Panc1 (cell line): ENCODE measurements at regions not wholly inside any gene's neighbourhood (a gene's known extent, or its start where the extent isn't known, plus 50 kb on each side); places are given as distances from the start of the nearest gene placed in this dataset.
A peak's percentile ranks its signal among the peaks of the same experiment; 100 is the strongest.

ENCODE experiments used
- ATAC-seq: fragments of 200-7000 bp; cut with Tn5 transposase; 2 replicates; pipeline ENCODE4 v1.9.1; 2020; ENCODE audit warnings: mild to moderate bottlenecking, moderate library complexity
- BruUV-seq: library from RNA; stranded (reverse); fragments of 400-500 nt; replicated peaks from 2 replicates; lab custom pipeline; 2021; lab: Mats Ljungman, UMichigan
- CTCF ChIA-PET: fragments of 300-600 bp; sonication (Branson Sonifier 250); formaldehyde crosslinking; loops from one replicate; lab custom pipeline; 2022; ENCODE audit warnings: antibody characterized with exemption; lab: Charles Lee
- POLR2A ChIA-PET: fragments of 300-600 bp; sonication (Branson Sonifier 250); formaldehyde crosslinking; loops from one replicate; lab custom pipeline; 2022; ENCODE audit warnings: antibody characterized with exemption; lab: Charles Lee
- DNase-seq: peaks from one replicate; pipeline ENCODE4 v3.0.0-alpha.2; 2010; ENCODE audit warnings: low read depth, low spot score
- H3K27ac ChIP-seq: 2 replicates; pipeline ENCODE4 v1.5.1; 2011; ENCODE audit warnings: mild to moderate bottlenecking, low read length, inconsistent platforms
- H3K27me3 ChIP-seq: fragments of 200-500 bp; sonication (Bioruptor generic); 2 replicates; pipeline ENCODE4 v1.6.0; 2014; ENCODE audit warnings: low read length, inconsistent platforms; ENCODE audit not compliant: control insufficient read depth, insufficient read depth
- H3K36me3 ChIP-seq: fragments of 200-500 bp; sonication (Bioruptor generic); 2 replicates; pipeline ENCODE4 v1.5.1; 2014; ENCODE audit warnings: inconsistent platforms, mild to moderate bottlenecking, low read length, moderate library complexity; ENCODE audit not compliant: control insufficient read depth, insufficient read depth
- H3K4me1 ChIP-seq: 2 replicates; pipeline ENCODE4 v1.5.1; 2011; ENCODE audit warnings: inconsistent platforms, mild to moderate bottlenecking, low read length, moderate library complexity; ENCODE audit not compliant: control insufficient read depth, insufficient read depth
- H3K4me3 ChIP-seq, 2 experiments: 2 replicates each; pipeline ENCODE4 v1.5.1; 2011 to 2012; ENCODE audit warnings: low read depth in 2 of 2, low read length in 2 of 2, mild to moderate bottlenecking in 2 of 2, inconsistent platforms in 1 of 2, moderate library complexity in 1 of 2
- H3K9me3 ChIP-seq: fragments of 200-500 bp; sonication (Bioruptor generic); 2 replicates; pipeline ENCODE4 v1.5.1; 2014; ENCODE audit warnings: low read depth, mild to moderate bottlenecking, inconsistent platforms, low read length, moderate library complexity; ENCODE audit not compliant: control insufficient read depth, insufficient read depth
- CTCF ChIP-seq: fragments of 450-650 bp; IDR thresholded peaks from 2 replicates; pipeline ENCODE4 v1.5.1; 2017; ENCODE audit warnings: mild to moderate bottlenecking
- POLR2AphosphoS5 ChIP-seq: IDR thresholded peaks from 2 replicates; pipeline ENCODE4 v1.6.1; 2012; ENCODE audit warnings: mild to moderate bottlenecking, low read depth, low read length, moderate library complexity
- SIN3A ChIP-seq: IDR thresholded peaks from 2 replicates; pipeline ENCODE4 v1.6.1; 2012; ENCODE audit warnings: low read depth, mild to moderate bottlenecking, low read length, moderate library complexity, borderline replicate concordance; ENCODE audit not compliant: insufficient read depth
- TCF7L2 ChIP-seq: IDR thresholded peaks from 2 replicates; pipeline ENCODE4 v1.6.1; 2011; ENCODE audit warnings: mild to moderate bottlenecking, low read depth, low read length, inconsistent platforms
- in situ Hi-C: cut with HindIII; loops from 2 replicates; pipeline ENCODE4 v1.10.0; 2016; ENCODE audit warnings: low sequenced_read_pairs, low pct_unique_long_range_greater_than_20kb
- intact Hi-C: fragments of 100-400 bp; cut with micrococcal nuclease; formaldehyde crosslinking; loops from one replicate; pipeline ENCODE4 v1.10.0; 2022; ENCODE audit not compliant: unreplicated experiment
- TF ChIP-seq, protein P1 (sequence below), 2 experiments: IDR thresholded peaks; 2 replicates each; pipeline ENCODE4 v1.6.1; 2011 to 2012; ENCODE audit warnings: low read depth in 2 of 2, control low read depth in 1 of 2, low read length in 1 of 2, mild to moderate bottlenecking in 1 of 2, moderate library complexity in 1 of 2; ENCODE audit not compliant: insufficient read depth in 1 of 2

DNA sequence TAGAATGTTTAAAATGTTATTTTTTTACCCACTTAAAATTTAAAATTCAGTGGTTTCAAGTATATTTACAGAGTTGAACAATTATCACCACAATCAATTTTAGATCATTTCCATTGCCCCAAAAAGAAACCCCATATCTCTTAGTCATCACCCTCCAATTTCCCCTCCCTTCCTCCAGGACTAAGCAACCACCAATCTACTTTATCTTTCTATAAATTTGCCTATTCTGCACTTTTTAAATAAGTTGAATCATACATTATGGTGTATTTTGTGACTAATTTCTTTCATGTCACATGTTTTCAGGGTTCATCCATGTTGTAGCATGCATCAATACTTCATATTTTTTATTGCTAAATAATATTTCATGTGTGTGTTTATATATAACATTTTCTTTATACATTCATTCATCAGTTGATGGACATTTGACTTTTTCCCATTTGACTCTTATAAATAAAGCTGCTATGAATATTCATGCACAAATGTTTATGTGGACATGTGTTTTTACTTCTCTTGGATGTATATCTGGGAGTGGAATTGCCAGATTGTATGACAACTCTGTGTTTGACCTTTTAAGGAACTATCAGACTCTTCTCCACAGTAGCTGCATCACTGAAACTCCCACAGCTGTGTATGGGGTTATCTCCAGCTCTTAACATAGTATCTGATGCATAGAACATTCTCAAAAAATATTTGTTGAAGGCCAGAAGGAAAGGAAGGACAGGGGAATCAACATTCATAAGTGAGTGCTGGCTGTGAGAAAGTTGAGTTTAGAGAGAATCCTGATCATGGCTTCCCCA, 107.8 kb upstream of the OXGR1 start:
- Histone ChIP-seq H3K4me3 (no peak overlapping the region), H3K27ac (no peak overlapping the region), H3K4me1 (no peaks in the 10 kb centered on the region), H3K36me3 (no peaks in the 10 kb centered on the region), H3K27me3 (no peaks in the 10 kb centered on the region), H3K9me3 (no peaks in the 10 kb centered on the region)
- no peak for DNase-seq
- ChIA-PET CTCF (no interaction called here), POLR2A (no interaction called here)
- no TSS peak for BruUV-seq
- in situ Hi-C loops, result no loop called here
- no peak for TF ChIP-seq POLR2AphosphoS5
- TF ChIP-seq, protein P1, sequence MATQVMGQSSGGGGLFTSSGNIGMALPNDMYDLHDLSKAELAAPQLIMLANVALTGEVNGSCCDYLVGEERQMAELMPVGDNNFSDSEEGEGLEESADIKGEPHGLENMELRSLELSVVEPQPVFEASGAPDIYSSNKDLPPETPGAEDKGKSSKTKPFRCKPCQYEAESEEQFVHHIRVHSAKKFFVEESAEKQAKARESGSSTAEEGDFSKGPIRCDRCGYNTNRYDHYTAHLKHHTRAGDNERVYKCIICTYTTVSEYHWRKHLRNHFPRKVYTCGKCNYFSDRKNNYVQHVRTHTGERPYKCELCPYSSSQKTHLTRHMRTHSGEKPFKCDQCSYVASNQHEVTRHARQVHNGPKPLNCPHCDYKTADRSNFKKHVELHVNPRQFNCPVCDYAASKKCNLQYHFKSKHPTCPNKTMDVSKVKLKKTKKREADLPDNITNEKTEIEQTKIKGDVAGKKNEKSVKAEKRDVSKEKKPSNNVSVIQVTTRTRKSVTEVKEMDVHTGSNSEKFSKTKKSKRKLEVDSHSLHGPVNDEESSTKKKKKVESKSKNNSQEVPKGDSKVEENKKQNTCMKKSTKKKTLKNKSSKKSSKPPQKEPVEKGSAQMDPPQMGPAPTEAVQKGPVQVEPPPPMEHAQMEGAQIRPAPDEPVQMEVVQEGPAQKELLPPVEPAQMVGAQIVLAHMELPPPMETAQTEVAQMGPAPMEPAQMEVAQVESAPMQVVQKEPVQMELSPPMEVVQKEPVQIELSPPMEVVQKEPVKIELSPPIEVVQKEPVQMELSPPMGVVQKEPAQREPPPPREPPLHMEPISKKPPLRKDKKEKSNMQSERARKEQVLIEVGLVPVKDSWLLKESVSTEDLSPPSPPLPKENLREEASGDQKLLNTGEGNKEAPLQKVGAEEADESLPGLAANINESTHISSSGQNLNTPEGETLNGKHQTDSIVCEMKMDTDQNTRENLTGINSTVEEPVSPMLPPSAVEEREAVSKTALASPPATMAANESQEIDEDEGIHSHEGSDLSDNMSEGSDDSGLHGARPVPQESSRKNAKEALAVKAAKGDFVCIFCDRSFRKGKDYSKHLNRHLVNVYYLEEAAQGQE (IDR thresholded peaks at IDR 0.05; ENCODE audit: insufficient read depth in 1 of 2, low read depth in 2 of 2, low read length in 1 of 2), result no peak
- no peak for TF ChIP-seq TCF7L2
- no peak for TF ChIP-seq SIN3A
- no peak for TF ChIP-seq CTCF
- ATAC-seq, result no peak
- intact Hi-C loops, result no loop called here

DNA sequence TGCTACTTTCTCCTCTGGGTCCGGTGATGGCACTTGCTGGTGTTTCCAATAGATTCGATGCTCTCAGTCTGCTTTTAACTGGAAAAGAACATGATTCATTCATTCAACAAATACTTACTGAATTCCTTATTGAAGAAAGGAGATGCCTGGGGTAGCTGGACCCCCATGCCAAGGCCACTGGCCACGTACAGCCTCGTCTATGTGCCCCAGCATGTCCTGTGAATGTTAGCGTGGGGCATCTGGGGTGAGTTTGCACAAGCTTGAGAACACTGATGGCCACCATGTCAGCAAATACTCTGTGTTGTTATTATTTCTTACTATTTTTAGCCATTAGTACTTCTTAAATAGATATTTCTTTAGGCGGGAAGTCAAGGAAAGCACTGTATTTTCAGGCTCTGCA, 112.0 kb upstream of the OXGR1 start:
- DNase-seq, result no peak
- H3K36me3 ChIP-seq, result no peaks in the 10 kb centered on the region
- ATAC-seq, result no peak
- intact Hi-C loops, result no loop called here
- BruUV-seq, result no TSS peak
- no peak overlapping the region for H3K4me3 ChIP-seq
- peaks cover 25% of the 10 kb centered on the region for H3K4me1 ChIP-seq
- ChIA-PET POLR2A (no interaction called here), CTCF (no interaction called here)
- H3K27ac ChIP-seq, result peak overlapping the region; percentile 48; the same call in 1 of the 2 replicates
- in situ Hi-C loops, result no loop called here
- TF ChIP-seq, protein P1 (IDR thresholded peaks at IDR 0.05; ENCODE audit: insufficient read depth in 1 of 2, low read depth in 2 of 2, low read length in 1 of 2), result no peak
- TF ChIP-seq POLR2AphosphoS5, result no peak
- TF ChIP-seq CTCF, result no peak
- no peak for TF ChIP-seq SIN3A
- no peak for TF ChIP-seq TCF7L2
- no peaks in the 10 kb centered on the region for H3K27me3 ChIP-seq
- H3K9me3 ChIP-seq, result no peaks in the 10 kb centered on the region
